ENCODE measurements at regions not wholly inside any gene's neighbourhood (a gene's known extent, or its start where the extent isn't known, plus 50 kb on each side); places are given as distances from the start of the nearest gene placed in this dataset.

- Mint-ChIP-seq H3K36me3 (no peaks in the 10 kb centered on the region), H3K27ac (no peak overlapping the region), H3K9me3 (peaks cover 4% of the 10 kb centered on the region), H3K27me3 (ENCODE audit: low read depth) (no peaks in the 10 kb centered on the region; the same call in 1 of the 2 replicates), H3K4me1 (peaks cover 21% of the 10 kb centered on the region), H3K4me3 (no peak overlapping the region)
- TF ChIP-seq ARID4B (CRISPR knock-in tag; IDR thresholded peaks at IDR 0.05; ENCODE audit: borderline replicate concordance), result no peak
- ATAC-seq (no peak), DNase-seq (ENCODE audit: low spot score) (no peak)
- POLR2A ChIA-PET, result no interaction called here
- CTCF ChIA-PET, result interaction anchor here (0.5 kb wide), 1 partner anchor 29 kb away, joined by 4 read pairs; no protein-coding TSS in a partner anchor
Measured at GRCh38 chr20:50447102-50447804, 62.9 kb upstream of the PTPN1 start.

GRCh38 chr20:50447817-50448216 lies 62.4 kb upstream of the PTPN1 start:
- H3K27me3 Mint-ChIP-seq (ENCODE audit: low read depth), result no peaks in the 10 kb centered on the region; the same call in 1 of the 2 replicates
- no peak for DNase-seq (ENCODE audit: low spot score)
- CTCF ChIA-PET, result interaction anchor here (0.5 to 0.7 kb wide), 2 partner anchors 28 to 30 kb away, joined by 4 read pairs; no protein-coding TSS in a partner anchor
- ATAC-seq, result no peak
- H3K36me3 Mint-ChIP-seq, result no peaks in the 10 kb centered on the region
- POLR2A ChIA-PET, result no interaction called here
- no peak for TF ChIP-seq IRF2 (CRISPR knock-in tag; IDR thresholded peaks at IDR 0.05; ENCODE audit: borderline replicate concordance, low read depth)
- no peak for TF ChIP-seq ZNF671 (CRISPR knock-in tag; IDR thresholded peaks at IDR 0.05)
- TF ChIP-seq ATF2 (CRISPR knock-in tag; IDR thresholded peaks at IDR 0.05; ENCODE audit: borderline replicate concordance, low read depth), result no peak
- TF ChIP-seq NR3C1 (CRISPR knock-in tag; conservative IDR thresholded peaks at IDR 0.05; ENCODE audit: low read depth), result no peak
- TF ChIP-seq AFF4 (CRISPR knock-in tag; IDR thresholded peaks at IDR 0.05; ENCODE audit: borderline replicate concordance), result no peak
- no peak for TF ChIP-seq ZMAT4 (CRISPR knock-in tag; IDR thresholded peaks at IDR 0.05)
- TF ChIP-seq ZNF219 (CRISPR knock-in tag; IDR thresholded peaks at IDR 0.05; ENCODE audit: borderline replicate concordance), result no peak
- TF ChIP-seq NFYB (CRISPR knock-in tag; conservative IDR thresholded peaks at IDR 0.05; ENCODE audit: low read depth), result no peak
- TF ChIP-seq GABPB1 (CRISPR knock-in tag; IDR thresholded peaks at IDR 0.05), result no peak
- TF ChIP-seq ZNF121 (CRISPR knock-in tag; IDR thresholded peaks at IDR 0.05), result no peak
- no peak for TF ChIP-seq ELF4 (CRISPR knock-in tag; IDR thresholded peaks at IDR 0.05; ENCODE audit: low read depth)
- TF ChIP-seq E2F1 (CRISPR knock-in tag; IDR thresholded peaks at IDR 0.05), result no peak
- TF ChIP-seq FOXP4 (CRISPR knock-in tag; IDR thresholded peaks at IDR 0.05), result no peak
- no peak for TF ChIP-seq FOXK1 (CRISPR knock-in tag; IDR thresholded peaks at IDR 0.05)
- TF ChIP-seq ZSCAN18 (CRISPR knock-in tag; IDR thresholded peaks at IDR 0.05), result no peak
- no peak for TF ChIP-seq ATF1 (CRISPR knock-in tag; IDR thresholded peaks at IDR 0.05)
- no peak for TF ChIP-seq ESRRA (CRISPR knock-in tag; IDR thresholded peaks at IDR 0.05; ENCODE audit: borderline replicate concordance)
- H3K4me1 Mint-ChIP-seq, result peaks cover 21% of the 10 kb centered on the region
- no peak overlapping the region for H3K4me3 Mint-ChIP-seq
- H3K9me3 Mint-ChIP-seq, result peaks cover 4% of the 10 kb centered on the region
- H3K27ac Mint-ChIP-seq, result no peak overlapping the region

Data from WTC11 (cell line).